NCI-H1105 treated with DMSO at 0.1 percent for 48 hours (cell line): ENCODE measurements at regions not wholly inside any gene's neighbourhood (a gene's known extent, or its start where the extent isn't known, plus 50 kb on each side); places are given as distances from the start of the nearest gene placed in this dataset.

Experiments used
- DNase-seq: peaks from one replicate; lab custom pipeline; 2025; lab: John Stamatoyannopoulos, UW

- no peak for DNase-seq
Observed at GRCh38 chr10:3723766-3724165, 61.2 kb downstream of the KLF6 start.

GRCh38 chr10:3720228-3721019 lies 64.6 kb downstream of the KLF6 start:
- DNase-seq = no peak

GRCh38 chr10:3719024-3719843 lies 65.8 kb downstream of the KLF6 start:
- no peak for DNase-seq

- DNase-seq = no peak
Observed at GRCh38 chr10:3716093-3716492, 68.9 kb downstream of the KLF6 start.

GRCh38 chr10:3714967-3715366 lies 70.0 kb downstream of the KLF6 start:
- DNase-seq = no peak

GRCh38 chr10:3714531-3714930 lies 70.5 kb downstream of the KLF6 start:
- DNase-seq = no peak

- DNase-seq = no peak
Observed at GRCh38 chr10:3712707-3713106, 72.3 kb downstream of the KLF6 start.

- DNase-seq = no peak
Observed at GRCh38 chr10:3711918-3712317, 73.1 kb downstream of the KLF6 start.

- DNase-seq = no peak
Observed at GRCh38 chr10:3710764-3711163, 74.2 kb downstream of the KLF6 start.

GRCh38 chr10:3709456-3710060 lies 75.5 kb downstream of the KLF6 start:
- no peak for DNase-seq

GRCh38 chr10:3708852-3709251 lies 76.2 kb downstream of the KLF6 start:
- DNase-seq = no peak

GRCh38 chr10:3704565-3705325 lies 80.3 kb downstream of the KLF6 start:
- no peak for DNase-seq

GRCh38 chr10:3702569-3702968 lies 82.4 kb downstream of the KLF6 start:
- DNase-seq = no peak

- no peak for DNase-seq
Observed at GRCh38 chr10:3702056-3702546, 82.9 kb downstream of the KLF6 start.

GRCh38 chr10:3701491-3701890 lies 83.5 kb downstream of the KLF6 start:
- no peak for DNase-seq

GRCh38 chr10:3700531-3701076 lies 84.4 kb downstream of the KLF6 start:
- no peak for DNase-seq

GRCh38 chr10:3699916-3700315 lies 85.1 kb downstream of the KLF6 start:
- DNase-seq = no peak

GRCh38 chr10:3698312-3698711 lies 86.7 kb downstream of the KLF6 start:
- DNase-seq = no peak

- DNase-seq = no peak
Observed at GRCh38 chr10:3693698-3694080, 91.3 kb downstream of the KLF6 start.

GRCh38 chr10:3693022-3693697 lies 91.8 kb downstream of the KLF6 start:
- no peak for DNase-seq

- no peak for DNase-seq
Observed at GRCh38 chr10:3692387-3692999, 92.5 kb downstream of the KLF6 start.
